Chondrocyte (in vitro differentiated cells): ENCODE measurements at regions not wholly inside any gene's neighbourhood (a gene's known extent, or its start where the extent isn't known, plus 50 kb on each side); places are given as distances from the start of the nearest gene placed in this dataset.

ENCODE experiments used
- DNase-seq: peaks from one replicate; pipeline ENCODE4 v3.0.0; 2021; ENCODE audit warnings: mixed read lengths, low spot score
- H3K27ac Mint-ChIP-seq: one replicate; pipeline ENCODE4 v1.8.0; 2021; ENCODE audit warnings: mild to moderate bottlenecking, moderate library complexity, mixed read lengths; ENCODE audit not compliant: unreplicated experiment
- H3K27me3 Mint-ChIP-seq: 2 replicates; pipeline ENCODE4 v1.8.0; 2021; ENCODE audit warnings: low read depth, mixed read lengths
- H3K36me3 Mint-ChIP-seq: 2 replicates; pipeline ENCODE4 v1.8.0; 2021; ENCODE audit warnings: low read depth, mixed read lengths
- H3K4me1 Mint-ChIP-seq: 2 replicates; pipeline ENCODE4 v1.8.0; 2021; ENCODE audit warnings: low read depth, mild to moderate bottlenecking, mixed read lengths
- H3K4me3 Mint-ChIP-seq: one replicate; pipeline ENCODE4 v1.8.0; 2021; ENCODE audit warnings: mild to moderate bottlenecking, moderate library complexity, mixed read lengths; ENCODE audit not compliant: unreplicated experiment
- H3K9me3 Mint-ChIP-seq: 2 replicates; pipeline ENCODE4 v1.8.0; 2021; ENCODE audit warnings: low read depth, mixed read lengths
- CTCF ChIP-seq: fragments of 200-600 bp; sonication (generic); IDR thresholded peaks from 2 replicates; pipeline ENCODE4 v1.5.0; 2021; ENCODE audit warnings: antibody characterized with exemption, mild to moderate bottlenecking, moderate library complexity

- no peak for DNase-seq
- peaks cover 10% of the 10 kb centered on the region for H3K36me3 Mint-ChIP-seq
- TF ChIP-seq CTCF = no peak
- H3K4me1 Mint-ChIP-seq = no peaks in the 10 kb centered on the region
- H3K27ac Mint-ChIP-seq = no peak overlapping the region
- H3K9me3 Mint-ChIP-seq = peaks cover 16% of the 10 kb centered on the region
- peaks cover 3% of the 10 kb centered on the region for H3K27me3 Mint-ChIP-seq
- H3K4me3 Mint-ChIP-seq = no peak overlapping the region
These were observed 80.3 kb downstream of the TMEM17 start for GRCh38 chr2:62425684-62426083.

GRCh38 chr2:62424899-62425298 is 81.1 kb downstream of the TMEM17 start:
- peaks cover 6% of the 10 kb centered on the region for H3K27me3 Mint-ChIP-seq
- H3K36me3 Mint-ChIP-seq = peaks cover 12% of the 10 kb centered on the region
- H3K4me1 Mint-ChIP-seq = no peaks in the 10 kb centered on the region
- H3K4me3 Mint-ChIP-seq = no peak overlapping the region
- peaks cover 19% of the 10 kb centered on the region for H3K9me3 Mint-ChIP-seq
- no peak for DNase-seq
- no peak for TF ChIP-seq CTCF
- no peak overlapping the region for H3K27ac Mint-ChIP-seq

GRCh38 chr2:62423883-62424458 is 82.0 kb downstream of the TMEM17 start:
- no peak for DNase-seq
- H3K27me3 Mint-ChIP-seq = peaks cover 6% of the 10 kb centered on the region
- no peak overlapping the region for H3K27ac Mint-ChIP-seq
- H3K4me1 Mint-ChIP-seq = no peaks in the 10 kb centered on the region
- TF ChIP-seq CTCF = no peak
- H3K9me3 Mint-ChIP-seq = peaks cover 25% of the 10 kb centered on the region
- no peak overlapping the region for H3K4me3 Mint-ChIP-seq
- H3K36me3 Mint-ChIP-seq = peaks cover 16% of the 10 kb centered on the region

GRCh38 chr2:62423235-62423634 is 82.8 kb downstream of the TMEM17 start:
- peak; percentile 42 for TF ChIP-seq CTCF
- Mint-ChIP-seq H3K4me3 (no peak overlapping the region), H3K9me3 (peaks cover 27% of the 10 kb centered on the region), H3K27ac (no peak overlapping the region), H3K36me3 (peaks cover 17% of the 10 kb centered on the region), H3K4me1 (no peaks in the 10 kb centered on the region), H3K27me3 (peaks cover 6% of the 10 kb centered on the region)
- no peak for DNase-seq

- H3K4me1 Mint-ChIP-seq = peaks cover 19% of the 10 kb centered on the region
- no peak overlapping the region for H3K4me3 Mint-ChIP-seq
- peaks cover 7% of the 10 kb centered on the region for H3K36me3 Mint-ChIP-seq
- no peak overlapping the region for H3K27ac Mint-ChIP-seq
- no peak for DNase-seq
- H3K27me3 Mint-ChIP-seq = peaks cover 2% of the 10 kb centered on the region
- TF ChIP-seq CTCF = no peak
- H3K9me3 Mint-ChIP-seq = peaks cover 13% of the 10 kb centered on the region
These were observed 90.5 kb downstream of the TMEM17 start for GRCh38 chr2:62415518-62415917.
